ENCODE measurements at regions not wholly inside any gene's neighbourhood (a gene's known extent, or its start where the extent isn't known, plus 50 kb on each side); places are given as distances from the start of the nearest gene placed in this dataset.

DNA sequence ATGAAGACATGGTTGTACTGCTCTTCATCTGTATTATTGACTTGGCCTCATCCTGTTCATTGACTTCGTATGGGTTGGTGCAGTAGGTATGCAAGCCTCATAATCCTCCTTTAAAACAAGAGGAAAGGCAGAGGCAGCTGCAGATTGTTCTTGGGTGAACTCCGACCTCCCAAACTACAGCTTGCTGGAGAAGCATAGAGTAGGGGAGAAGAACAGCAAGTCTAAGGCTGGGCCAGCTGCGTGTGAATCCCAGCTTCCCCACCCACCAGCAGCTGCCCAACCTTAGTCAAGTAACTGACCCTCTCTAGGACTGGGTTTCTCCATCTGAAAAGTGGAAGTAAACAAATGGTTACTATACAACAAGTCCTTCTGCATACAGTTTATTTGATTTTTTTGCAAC, 114.5 kb upstream of the WWC1 start:
- ATAC-seq, result no peak

DNA sequence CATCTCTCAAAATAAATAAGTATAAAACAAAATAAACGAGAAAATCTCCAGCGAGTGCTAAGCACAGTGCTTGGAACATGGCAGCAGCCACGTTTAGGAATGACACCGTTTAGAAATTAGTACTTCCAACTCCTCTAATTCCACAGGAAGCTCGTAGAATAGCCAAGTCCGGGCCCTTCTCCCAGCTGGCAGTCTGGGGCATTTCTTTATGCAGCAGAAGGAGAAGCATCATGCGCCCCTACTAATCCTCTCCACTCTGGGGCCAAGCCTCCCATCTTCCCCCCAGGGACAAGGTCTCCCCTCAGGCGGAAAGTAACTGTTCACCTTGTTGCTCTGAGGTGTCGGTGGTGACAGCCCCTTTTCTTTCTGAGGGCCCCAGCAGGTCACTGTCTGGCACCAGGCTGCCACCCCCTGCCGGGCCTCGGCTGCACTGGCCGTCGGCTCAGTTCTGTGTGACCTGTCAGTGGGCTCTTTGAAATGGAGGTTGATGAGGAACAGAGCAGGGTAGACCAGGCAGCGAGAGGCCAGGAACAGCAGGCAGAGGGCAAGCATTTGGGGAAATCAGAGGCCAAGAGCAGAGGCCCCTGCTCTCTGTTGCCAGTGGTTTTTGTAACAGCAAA, 113.5 kb upstream of the WWC1 start:
- TF ChIP-seq TCF4 (CRISPR knock-in tag; IDR thresholded peaks at IDR 0.05; ENCODE audit: borderline replicate concordance), result peak; percentile 72; the same call in 1 of the 2 replicates
- TF ChIP-seq, protein P1, sequence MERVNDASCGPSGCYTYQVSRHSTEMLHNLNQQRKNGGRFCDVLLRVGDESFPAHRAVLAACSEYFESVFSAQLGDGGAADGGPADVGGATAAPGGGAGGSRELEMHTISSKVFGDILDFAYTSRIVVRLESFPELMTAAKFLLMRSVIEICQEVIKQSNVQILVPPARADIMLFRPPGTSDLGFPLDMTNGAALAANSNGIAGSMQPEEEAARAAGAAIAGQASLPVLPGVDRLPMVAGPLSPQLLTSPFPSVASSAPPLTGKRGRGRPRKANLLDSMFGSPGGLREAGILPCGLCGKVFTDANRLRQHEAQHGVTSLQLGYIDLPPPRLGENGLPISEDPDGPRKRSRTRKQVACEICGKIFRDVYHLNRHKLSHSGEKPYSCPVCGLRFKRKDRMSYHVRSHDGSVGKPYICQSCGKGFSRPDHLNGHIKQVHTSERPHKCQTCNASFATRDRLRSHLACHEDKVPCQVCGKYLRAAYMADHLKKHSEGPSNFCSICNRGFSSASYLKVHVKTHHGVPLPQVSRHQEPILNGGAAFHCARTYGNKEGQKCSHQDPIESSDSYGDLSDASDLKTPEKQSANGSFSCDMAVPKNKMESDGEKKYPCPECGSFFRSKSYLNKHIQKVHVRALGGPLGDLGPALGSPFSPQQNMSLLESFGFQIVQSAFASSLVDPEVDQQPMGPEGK (CRISPR knock-in tag; IDR thresholded peaks at IDR 0.05; ENCODE audit: borderline replicate concordance), result no peak
- TF ChIP-seq, protein P2, sequence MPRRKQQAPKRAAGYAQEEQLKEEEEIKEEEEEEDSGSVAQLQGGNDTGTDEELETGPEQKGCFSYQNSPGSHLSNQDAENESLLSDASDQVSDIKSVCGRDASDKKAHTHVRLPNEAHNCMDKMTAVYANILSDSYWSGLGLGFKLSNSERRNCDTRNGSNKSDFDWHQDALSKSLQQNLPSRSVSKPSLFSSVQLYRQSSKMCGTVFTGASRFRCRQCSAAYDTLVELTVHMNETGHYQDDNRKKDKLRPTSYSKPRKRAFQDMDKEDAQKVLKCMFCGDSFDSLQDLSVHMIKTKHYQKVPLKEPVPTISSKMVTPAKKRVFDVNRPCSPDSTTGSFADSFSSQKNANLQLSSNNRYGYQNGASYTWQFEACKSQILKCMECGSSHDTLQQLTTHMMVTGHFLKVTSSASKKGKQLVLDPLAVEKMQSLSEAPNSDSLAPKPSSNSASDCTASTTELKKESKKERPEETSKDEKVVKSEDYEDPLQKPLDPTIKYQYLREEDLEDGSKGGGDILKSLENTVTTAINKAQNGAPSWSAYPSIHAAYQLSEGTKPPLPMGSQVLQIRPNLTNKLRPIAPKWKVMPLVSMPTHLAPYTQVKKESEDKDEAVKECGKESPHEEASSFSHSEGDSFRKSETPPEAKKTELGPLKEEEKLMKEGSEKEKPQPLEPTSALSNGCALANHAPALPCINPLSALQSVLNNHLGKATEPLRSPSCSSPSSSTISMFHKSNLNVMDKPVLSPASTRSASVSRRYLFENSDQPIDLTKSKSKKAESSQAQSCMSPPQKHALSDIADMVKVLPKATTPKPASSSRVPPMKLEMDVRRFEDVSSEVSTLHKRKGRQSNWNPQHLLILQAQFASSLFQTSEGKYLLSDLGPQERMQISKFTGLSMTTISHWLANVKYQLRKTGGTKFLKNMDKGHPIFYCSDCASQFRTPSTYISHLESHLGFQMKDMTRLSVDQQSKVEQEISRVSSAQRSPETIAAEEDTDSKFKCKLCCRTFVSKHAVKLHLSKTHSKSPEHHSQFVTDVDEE (CRISPR knock-in tag; IDR thresholded peaks at IDR 0.05), result peak; percentile 50; the same call in 1 of the 2 replicates
- TF ChIP-seq ZFP3 (CRISPR knock-in tag; IDR thresholded peaks at IDR 0.05), result no peak
- no peak for TF ChIP-seq ZNF565 (CRISPR knock-in tag; conservative IDR thresholded peaks at IDR 0.05; ENCODE audit: low read depth)
- TF ChIP-seq, protein P3, sequence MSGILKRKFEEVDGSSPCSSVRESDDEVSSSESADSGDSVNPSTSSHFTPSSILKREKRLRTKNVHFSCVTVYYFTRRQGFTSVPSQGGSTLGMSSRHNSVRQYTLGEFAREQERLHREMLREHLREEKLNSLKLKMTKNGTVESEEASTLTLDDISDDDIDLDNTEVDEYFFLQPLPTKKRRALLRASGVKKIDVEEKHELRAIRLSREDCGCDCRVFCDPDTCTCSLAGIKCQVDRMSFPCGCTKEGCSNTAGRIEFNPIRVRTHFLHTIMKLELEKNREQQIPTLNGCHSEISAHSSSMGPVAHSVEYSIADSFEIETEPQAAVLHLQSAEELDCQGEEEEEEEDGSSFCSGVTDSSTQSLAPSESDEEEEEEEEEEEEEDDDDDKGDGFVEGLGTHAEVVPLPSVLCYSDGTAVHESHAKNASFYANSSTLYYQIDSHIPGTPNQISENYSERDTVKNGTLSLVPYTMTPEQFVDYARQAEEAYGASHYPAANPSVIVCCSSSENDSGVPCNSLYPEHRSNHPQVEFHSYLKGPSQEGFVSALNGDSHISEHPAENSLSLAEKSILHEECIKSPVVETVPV (CRISPR knock-in tag; IDR thresholded peaks at IDR 0.05), result no peak
- no peak for TF ChIP-seq OSR1 (CRISPR knock-in tag; IDR thresholded peaks at IDR 0.05)
- no peak for TF ChIP-seq PPARA (CRISPR knock-in tag; IDR thresholded peaks at IDR 0.05; ENCODE audit: borderline replicate concordance)
- TF ChIP-seq BACH2 (CRISPR knock-in tag; IDR thresholded peaks at IDR 0.05; ENCODE audit: borderline replicate concordance), result no peak
- 0 out of 2 replicates have a peak, but pooled peaks have one; percentile 16 for TF ChIP-seq ZNF70 (CRISPR knock-in tag; IDR thresholded peaks at IDR 0.05)
- no peak for TF ChIP-seq ZC3H10 (CRISPR knock-in tag; IDR thresholded peaks at IDR 0.05)
- TF ChIP-seq ARNTL (CRISPR knock-in tag; IDR thresholded peaks at IDR 0.05; ENCODE audit: borderline replicate concordance, low read depth), result 0 out of 2 replicates have a peak, but pooled peaks have one; percentile 3
- peak; percentile 86 for ATAC-seq

More for the DNA sequence above, 114.5 kb upstream of the WWC1 start:
- no peak for TF ChIP-seq ZNF70 (CRISPR knock-in tag; IDR thresholded peaks at IDR 0.05)
- no peak for TF ChIP-seq GLIS3 (CRISPR knock-in tag; IDR thresholded peaks at IDR 0.05)

DNA sequence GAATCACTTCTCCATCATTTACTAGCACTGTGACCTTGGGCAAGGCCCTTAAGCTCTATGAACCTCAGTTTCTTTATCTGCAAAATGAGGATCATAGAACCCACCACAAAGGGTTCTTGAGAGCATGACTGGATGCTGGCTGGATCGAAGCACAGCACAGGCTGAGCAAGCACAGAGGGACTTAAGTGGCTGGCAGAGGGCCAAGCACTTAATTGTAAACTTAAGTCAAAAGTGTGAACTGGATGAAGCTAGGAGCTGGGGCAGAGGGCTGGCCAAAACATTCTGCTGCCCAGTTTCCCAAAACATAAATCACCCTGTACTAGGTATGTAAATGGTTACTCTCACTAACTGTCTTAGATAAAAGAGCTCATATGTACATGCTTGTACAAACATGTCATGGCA, 112.3 kb upstream of the WWC1 start:
- TF ChIP-seq CSDC2 (CRISPR knock-in tag; IDR thresholded peaks at IDR 0.05) (no peak), ZNF565 (CRISPR knock-in tag; conservative IDR thresholded peaks at IDR 0.05; ENCODE audit: low read depth) (no peak), OSR1 (CRISPR knock-in tag; IDR thresholded peaks at IDR 0.05) (no peak), TCF4 (CRISPR knock-in tag; IDR thresholded peaks at IDR 0.05; ENCODE audit: borderline replicate concordance) (no peak), SNAI2 (CRISPR knock-in tag; IDR thresholded peaks at IDR 0.05) (no peak), ZFP3 (CRISPR knock-in tag; IDR thresholded peaks at IDR 0.05) (no peak), ESRRG (CRISPR knock-in tag; IDR thresholded peaks at IDR 0.05) (no peak), RARB (CRISPR knock-in tag; IDR thresholded peaks at IDR 0.05) (no peak), ARNTL (CRISPR knock-in tag; IDR thresholded peaks at IDR 0.05; ENCODE audit: borderline replicate concordance, low read depth) (no peak), ZNF70 (CRISPR knock-in tag; IDR thresholded peaks at IDR 0.05) (no peak)
- TF ChIP-seq, protein P4, sequence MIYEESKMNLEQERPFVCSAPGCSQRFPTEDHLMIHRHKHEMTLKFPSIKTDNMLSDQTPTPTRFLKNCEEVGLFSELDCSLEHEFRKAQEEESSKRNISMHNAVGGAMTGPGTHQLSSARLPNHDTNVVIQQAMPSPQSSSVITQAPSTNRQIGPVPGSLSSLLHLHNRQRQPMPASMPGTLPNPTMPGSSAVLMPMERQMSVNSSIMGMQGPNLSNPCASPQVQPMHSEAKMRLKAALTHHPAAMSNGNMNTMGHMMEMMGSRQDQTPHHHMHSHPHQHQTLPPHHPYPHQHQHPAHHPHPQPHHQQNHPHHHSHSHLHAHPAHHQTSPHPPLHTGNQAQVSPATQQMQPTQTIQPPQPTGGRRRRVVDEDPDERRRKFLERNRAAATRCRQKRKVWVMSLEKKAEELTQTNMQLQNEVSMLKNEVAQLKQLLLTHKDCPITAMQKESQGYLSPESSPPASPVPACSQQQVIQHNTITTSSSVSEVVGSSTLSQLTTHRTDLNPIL (CRISPR knock-in tag; IDR thresholded peaks at IDR 0.05; ENCODE audit: low read depth), result no peak
- TF ChIP-seq, protein P2 (CRISPR knock-in tag; IDR thresholded peaks at IDR 0.05), result no peak
- TF ChIP-seq, protein P3 (CRISPR knock-in tag; IDR thresholded peaks at IDR 0.05), result no peak
- ATAC-seq, result no peak

All from SK-N-SH treated with all-trans-retinoic acid at 6 μM for 48 hours (cell line).